Colonic mucosa (tissue), 4 donors: ENCODE measurements at regions not wholly inside any gene's neighbourhood (a gene's known extent, or its start where the extent isn't known, plus 50 kb on each side); places are given as distances from the start of the nearest gene placed in this dataset.

Source experiments
- DNase-seq: peaks from one replicate; pipeline ENCODE4 v3.0.0-alpha.2; 2020
- H3K27ac ChIP-seq: fragments of 200-600 bp; one replicate; pipeline ENCODE4 v1.8.0; 2021
- H3K27me3 ChIP-seq: fragments of 200-600 bp; one replicate; pipeline ENCODE4 v1.8.0; 2021
- H3K36me3 ChIP-seq: fragments of 200-600 bp; one replicate; pipeline ENCODE4 v1.8.0; 2021
- H3K4me1 ChIP-seq: fragments of 200-600 bp; one replicate; pipeline ENCODE4 v1.8.0; 2021; ENCODE audit warnings: mild to moderate bottlenecking
- H3K4me3 ChIP-seq: fragments of 200-600 bp; one replicate; pipeline ENCODE4 v1.8.0; 2021
- H3K9ac ChIP-seq, 2 donors: one replicate each; pipeline ENCODE4 v1.7.0; 2013; ENCODE audit warnings: control low read depth in 2 of 2, low read depth in 2 of 2, low read length in 2 of 2
- H3K9me3 ChIP-seq: fragments of 200-600 bp; one replicate; pipeline ENCODE4 v1.8.0; 2021
- CTCF ChIP-seq: fragments of 200-600 bp; IDR thresholded peaks from one replicate; pipeline ENCODE4 v1.8.0; 2022; ENCODE audit warnings: antibody characterized with exemption, mild to moderate bottlenecking
- intact Hi-C: fragments of 100-400 bp; cut with DNase I; formaldehyde crosslinking; loops from one replicate; pipeline ENCODE4 v1.14.1; 2022
- donor health status: healthy.
- donor health status: DM: no; HTN: no; CAD: no.
- donor health status: DM: no; HTN: no; CAD: no.

DNA sequence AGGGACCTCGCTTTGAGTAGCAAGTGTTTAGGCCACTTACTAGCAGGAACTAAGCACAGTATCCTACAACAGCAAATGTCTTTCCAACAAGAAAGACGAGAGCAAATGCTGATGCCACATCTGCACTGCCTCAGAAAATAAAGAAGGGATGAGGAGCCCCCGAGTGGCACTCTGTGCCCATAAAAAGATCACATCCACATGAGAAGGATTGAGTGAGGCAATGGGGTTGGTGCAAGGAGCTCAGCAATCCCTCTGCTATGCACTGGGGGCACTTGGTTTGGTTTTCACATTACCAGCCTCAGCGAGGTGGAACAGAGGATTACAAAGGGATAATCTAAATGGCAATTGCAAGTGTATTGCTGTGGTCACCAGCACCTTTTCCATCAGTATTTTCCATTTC is 252.8 kb upstream of the SLC7A11 start:
- intact Hi-C loops: no loop called here
- H3K9me3 ChIP-seq: no peaks in the 10 kb centered on the region
- H3K4me1 ChIP-seq: no peaks in the 10 kb centered on the region
- no peaks in the 10 kb centered on the region for H3K36me3 ChIP-seq
- no peak for DNase-seq
- no peak overlapping the region for H3K4me3 ChIP-seq
- H3K9ac ChIP-seq: no peak overlapping the region
- no peaks in the 10 kb centered on the region for H3K27me3 ChIP-seq
- no peak for TF ChIP-seq CTCF
- no peak overlapping the region for H3K27ac ChIP-seq

DNA sequence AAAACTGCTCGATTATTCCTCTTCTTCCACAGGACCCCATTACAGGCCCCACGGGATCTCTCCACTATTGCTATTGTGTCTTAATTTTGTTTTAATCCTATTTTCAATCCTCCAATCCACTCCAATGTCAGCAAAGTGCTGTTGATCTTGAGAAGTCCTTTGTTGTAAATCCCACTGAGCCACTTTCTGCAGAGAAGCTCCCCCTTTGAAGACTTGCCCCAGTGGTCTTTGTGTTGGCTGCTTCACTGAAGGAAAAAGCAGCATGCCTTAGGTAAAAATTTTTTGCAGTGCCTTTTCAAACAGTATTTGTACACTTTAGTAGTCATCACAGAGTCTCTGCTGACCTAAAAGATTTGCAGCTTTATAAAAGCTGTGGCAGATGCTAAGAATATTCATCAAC is 252.0 kb upstream of the SLC7A11 start:
- Histone ChIP-seq H3K36me3 (no peaks in the 10 kb centered on the region), H3K4me3 (no peak overlapping the region), H3K27me3 (no peaks in the 10 kb centered on the region), H3K4me1 (no peaks in the 10 kb centered on the region), H3K9me3 (no peaks in the 10 kb centered on the region), H3K27ac (no peak overlapping the region), H3K9ac (no peak overlapping the region)
- no peak for DNase-seq
- TF ChIP-seq CTCF: no peak
- intact Hi-C loops: no loop called here

GRCh38 chr4:138492176-138492575 is 250.0 kb upstream of the SLC7A11 start:
- intact Hi-C loops: no loop called here
- H3K27ac ChIP-seq: no peak overlapping the region
- H3K4me3 ChIP-seq: no peak overlapping the region
- H3K27me3 ChIP-seq: no peaks in the 10 kb centered on the region
- H3K9me3 ChIP-seq: no peaks in the 10 kb centered on the region
- no peak for TF ChIP-seq CTCF
- no peaks in the 10 kb centered on the region for H3K4me1 ChIP-seq
- H3K36me3 ChIP-seq: no peaks in the 10 kb centered on the region
- no peak for DNase-seq
- H3K9ac ChIP-seq: no peak overlapping the region

DNA sequence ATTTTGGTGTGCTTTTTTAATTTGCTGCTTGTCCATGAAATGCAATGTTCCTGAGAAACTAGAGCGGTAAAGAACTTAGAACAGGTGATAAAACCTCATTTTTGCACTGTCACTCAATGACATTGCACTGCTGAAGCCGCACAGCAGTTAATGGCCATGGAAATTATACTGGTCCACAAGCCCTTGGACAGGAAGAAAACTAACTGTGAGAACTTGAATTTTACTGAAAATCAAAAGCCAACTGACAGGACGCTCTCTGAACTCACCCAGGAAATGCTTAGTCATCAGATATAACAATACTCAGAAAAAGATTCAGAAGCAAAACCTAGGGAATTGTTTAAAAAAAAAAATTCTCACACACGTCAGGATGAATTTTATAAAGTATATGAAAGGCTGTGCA is 246.4 kb upstream of the SLC7A11 start:
- no peak overlapping the region for H3K9ac ChIP-seq
- no peaks in the 10 kb centered on the region for H3K27me3 ChIP-seq
- H3K4me1 ChIP-seq: no peaks in the 10 kb centered on the region
- TF ChIP-seq CTCF: no peak
- no peak overlapping the region for H3K4me3 ChIP-seq
- H3K36me3 ChIP-seq: no peaks in the 10 kb centered on the region
- no peak overlapping the region for H3K27ac ChIP-seq
- intact Hi-C loops: no loop called here
- H3K9me3 ChIP-seq: no peaks in the 10 kb centered on the region
- DNase-seq: no peak

- Histone ChIP-seq H3K27ac (no peak overlapping the region), H3K9me3 (no peaks in the 10 kb centered on the region), H3K4me3 (no peak overlapping the region), H3K27me3 (no peaks in the 10 kb centered on the region), H3K4me1 (no peaks in the 10 kb centered on the region), H3K36me3 (no peaks in the 10 kb centered on the region), H3K9ac (no peak overlapping the region)
- no peak for DNase-seq
- no peak for TF ChIP-seq CTCF
- intact Hi-C loops: no loop called here
Observed at GRCh38 chr4:138487670-138488069, 245.5 kb upstream of the SLC7A11 start.

DNA sequence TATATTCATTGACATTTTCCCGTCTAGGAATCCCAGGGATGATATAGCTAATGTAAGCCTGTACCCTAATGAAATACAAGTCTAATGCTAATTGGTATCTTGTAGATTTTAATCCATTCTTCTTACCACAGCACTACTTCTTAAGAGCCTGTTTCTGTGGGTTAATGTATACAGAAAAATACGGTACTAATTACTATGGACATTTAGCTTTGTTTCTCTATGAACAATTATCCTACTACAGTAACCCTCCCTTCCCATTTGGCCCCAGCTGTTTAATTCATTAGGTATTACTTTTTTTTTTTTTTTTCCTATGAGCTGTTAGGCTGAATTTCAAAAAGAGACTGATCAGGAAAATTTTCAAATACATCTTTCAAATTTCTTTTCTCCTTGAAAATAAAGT is 245.1 kb upstream of the SLC7A11 start:
- no peak for TF ChIP-seq CTCF
- H3K27ac ChIP-seq: no peak overlapping the region
- no peaks in the 10 kb centered on the region for H3K36me3 ChIP-seq
- H3K9ac ChIP-seq: no peak overlapping the region
- no peak for DNase-seq
- H3K27me3 ChIP-seq: no peaks in the 10 kb centered on the region
- intact Hi-C loops: no loop called here
- H3K4me1 ChIP-seq: no peaks in the 10 kb centered on the region
- no peak overlapping the region for H3K4me3 ChIP-seq
- H3K9me3 ChIP-seq: no peaks in the 10 kb centered on the region
